Activated CD8-positive, alpha-beta memory T cell treated with anti-CD3 and anti-CD28 coated beads, Interleukin-2, amount 50 U/mL, for 24 hours (primary cell): ENCODE measurements at regions not wholly inside any gene's neighbourhood (a gene's known extent, or its start where the extent isn't known, plus 50 kb on each side); places are given as distances from the start of the nearest gene placed in this dataset.
"Not testable (repeated sequence)": the region's sequence is repeated elsewhere in the genome, so short reads cannot be mapped to it uniquely, and the experiment has no call there.

Source experiments
- DNase-seq: peaks from one replicate; pipeline ENCODE4 v3.0.0-alpha.2; 2020; ENCODE audit errors: extremely low read depth

GRCh38 chr11:134598368-134598767, 186.3 kb upstream of the B3GAT1 start:
- no peak for DNase-seq

GRCh38 chr11:134597452-134597851, 185.4 kb upstream of the B3GAT1 start:
- no peak for DNase-seq

DNA sequence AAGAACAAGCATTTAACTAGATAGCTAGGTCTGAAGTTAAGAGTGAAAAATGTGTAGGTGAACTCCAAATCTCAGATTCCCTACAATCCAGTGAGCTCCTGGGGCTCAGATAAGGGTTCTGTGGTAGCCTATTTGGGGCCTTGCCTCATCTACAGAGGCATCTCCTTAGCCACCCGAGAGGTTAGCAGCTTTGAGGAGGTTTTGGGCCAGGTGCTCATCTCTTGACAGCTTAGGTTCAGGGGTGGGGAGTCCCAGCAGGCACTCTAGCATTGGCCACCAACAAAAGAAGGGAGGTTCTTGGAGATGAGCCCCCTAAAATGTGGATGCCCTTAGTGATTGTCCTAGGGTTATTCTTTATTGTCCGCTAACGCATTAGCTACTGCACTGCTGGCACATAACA, 184.4 kb upstream of the B3GAT1 start:
- DNase-seq: no peak

GRCh38 chr11:134592391-134592990, 180.4 kb upstream of the B3GAT1 start:
- DNase-seq: peak; percentile 9

GRCh38 chr11:134591338-134591737, 179.3 kb upstream of the B3GAT1 start:
- DNase-seq: no peak

- DNase-seq: no peak
These were observed 177.1 kb upstream of the B3GAT1 start for GRCh38 chr11:134589129-134589528.

GRCh38 chr11:134588460-134589110, 176.5 kb upstream of the B3GAT1 start:
- not testable (repeated sequence) for DNase-seq

- DNase-seq: no peak
These were observed 175.3 kb upstream of the B3GAT1 start for GRCh38 chr11:134587345-134587744.

DNA sequence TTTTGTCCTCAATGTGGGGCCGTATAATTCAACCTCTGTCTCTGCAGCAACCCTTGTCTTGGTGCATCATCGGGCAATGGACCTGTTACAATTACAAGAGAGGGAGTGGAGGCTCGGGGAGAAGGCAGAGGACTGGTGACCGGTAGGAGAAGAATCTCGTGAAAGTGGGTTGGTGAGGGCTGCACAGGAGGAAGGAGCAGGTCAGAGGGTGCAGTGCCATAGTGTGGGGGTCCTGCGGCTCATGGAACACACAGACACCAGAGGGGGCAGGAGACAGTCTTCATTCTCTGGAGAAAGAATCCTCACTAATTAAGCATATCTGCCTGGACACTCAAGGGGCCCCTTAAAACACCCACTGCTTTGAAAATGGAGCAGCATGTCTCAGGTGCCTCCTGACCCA, 174.7 kb upstream of the B3GAT1 start:
- no peak for DNase-seq

GRCh38 chr11:134585666-134586610, 173.9 kb upstream of the B3GAT1 start:
- no peak for DNase-seq

DNA sequence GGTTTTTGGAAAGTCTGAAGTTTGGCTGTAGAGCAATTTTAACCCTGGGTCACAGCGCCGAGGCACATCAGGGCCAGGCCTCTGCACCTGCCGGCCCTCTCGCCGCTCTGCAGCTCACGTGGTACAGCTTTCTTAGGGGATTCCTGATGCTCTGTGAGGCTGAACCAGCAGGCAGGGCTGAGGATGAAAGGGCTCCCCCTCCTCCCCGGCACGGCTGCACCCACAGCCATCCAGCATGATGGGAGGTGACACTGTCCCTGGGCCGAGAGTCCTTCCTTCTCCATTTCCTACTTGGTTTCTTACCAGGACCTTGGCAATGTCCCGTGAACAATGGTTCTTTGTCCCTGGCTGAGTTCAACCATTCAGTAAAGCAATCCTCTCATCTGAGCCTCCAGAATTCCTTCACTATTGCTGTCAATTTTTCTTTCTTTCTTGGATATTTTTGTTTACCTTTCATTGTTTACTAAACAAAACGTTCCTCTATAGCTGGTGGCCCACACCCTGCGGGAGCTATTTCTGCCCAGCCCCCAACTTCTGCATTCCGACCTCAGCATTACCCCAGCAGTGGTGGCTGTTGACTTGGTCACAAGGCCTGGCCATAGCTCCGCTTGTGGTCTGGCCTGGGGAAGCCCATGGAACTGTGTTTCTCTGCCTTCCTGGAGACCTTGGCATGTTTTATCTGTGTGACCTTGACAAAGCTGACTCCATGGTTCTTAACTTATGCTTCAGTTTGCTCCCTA, 172.8 kb upstream of the B3GAT1 start:
- no peak for DNase-seq

DNA sequence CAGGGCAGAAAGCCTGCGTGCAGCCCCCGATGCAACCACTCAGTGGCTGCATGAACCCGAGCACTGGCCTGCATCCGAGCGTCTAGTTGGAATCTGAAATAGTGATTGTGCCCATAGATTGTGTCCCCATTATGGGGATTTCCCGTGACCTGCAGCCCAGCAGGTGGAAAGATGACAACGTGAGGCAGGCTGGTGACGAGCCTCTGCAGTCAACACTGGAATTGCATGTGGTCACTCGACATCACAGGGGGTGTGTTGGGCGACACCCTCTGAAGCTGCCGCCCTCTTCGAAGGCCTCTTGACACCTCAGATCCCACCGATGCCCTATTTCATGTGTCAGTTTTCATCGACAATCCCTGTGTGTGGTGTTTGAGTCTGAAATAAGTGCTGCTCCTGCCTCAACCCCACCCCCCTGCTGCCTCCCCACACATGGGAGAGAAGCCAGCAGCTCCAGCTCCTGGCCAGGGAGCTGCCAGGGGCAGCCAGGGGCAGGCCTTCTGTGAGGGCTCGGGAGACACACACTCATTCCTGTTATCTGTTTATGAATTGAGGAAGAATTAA, 172.0 kb upstream of the B3GAT1 start:
- DNase-seq: no peak

- DNase-seq: no peak
These were observed 171.5 kb upstream of the B3GAT1 start for GRCh38 chr11:134583397-134583990.

- no peak for DNase-seq
These were observed 170.7 kb upstream of the B3GAT1 start for GRCh38 chr11:134582770-134583095.

- no peak for DNase-seq
These were observed 170.1 kb upstream of the B3GAT1 start for GRCh38 chr11:134581966-134582769.

- DNase-seq: no peak
These were observed 169.1 kb upstream of the B3GAT1 start for GRCh38 chr11:134581121-134581626.

DNA sequence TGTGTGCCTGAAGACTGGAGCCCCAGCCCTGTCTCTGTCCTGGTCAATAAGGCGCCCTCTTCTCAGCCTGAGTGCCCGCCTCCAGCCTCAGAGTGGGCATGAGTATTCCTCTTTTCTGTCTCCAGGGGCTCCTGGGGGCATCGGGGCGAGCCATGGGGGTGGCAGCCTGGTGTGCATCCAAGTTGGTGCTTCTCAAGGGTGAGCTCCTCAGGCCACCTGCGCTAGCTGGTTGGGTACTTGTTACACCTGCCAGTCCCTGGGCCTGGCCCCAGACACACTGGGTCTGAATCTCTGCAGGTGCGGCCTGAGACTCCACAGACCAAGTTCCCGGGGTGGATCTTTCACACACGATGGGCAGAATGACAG, 168.6 kb upstream of the B3GAT1 start:
- no peak for DNase-seq

DNA sequence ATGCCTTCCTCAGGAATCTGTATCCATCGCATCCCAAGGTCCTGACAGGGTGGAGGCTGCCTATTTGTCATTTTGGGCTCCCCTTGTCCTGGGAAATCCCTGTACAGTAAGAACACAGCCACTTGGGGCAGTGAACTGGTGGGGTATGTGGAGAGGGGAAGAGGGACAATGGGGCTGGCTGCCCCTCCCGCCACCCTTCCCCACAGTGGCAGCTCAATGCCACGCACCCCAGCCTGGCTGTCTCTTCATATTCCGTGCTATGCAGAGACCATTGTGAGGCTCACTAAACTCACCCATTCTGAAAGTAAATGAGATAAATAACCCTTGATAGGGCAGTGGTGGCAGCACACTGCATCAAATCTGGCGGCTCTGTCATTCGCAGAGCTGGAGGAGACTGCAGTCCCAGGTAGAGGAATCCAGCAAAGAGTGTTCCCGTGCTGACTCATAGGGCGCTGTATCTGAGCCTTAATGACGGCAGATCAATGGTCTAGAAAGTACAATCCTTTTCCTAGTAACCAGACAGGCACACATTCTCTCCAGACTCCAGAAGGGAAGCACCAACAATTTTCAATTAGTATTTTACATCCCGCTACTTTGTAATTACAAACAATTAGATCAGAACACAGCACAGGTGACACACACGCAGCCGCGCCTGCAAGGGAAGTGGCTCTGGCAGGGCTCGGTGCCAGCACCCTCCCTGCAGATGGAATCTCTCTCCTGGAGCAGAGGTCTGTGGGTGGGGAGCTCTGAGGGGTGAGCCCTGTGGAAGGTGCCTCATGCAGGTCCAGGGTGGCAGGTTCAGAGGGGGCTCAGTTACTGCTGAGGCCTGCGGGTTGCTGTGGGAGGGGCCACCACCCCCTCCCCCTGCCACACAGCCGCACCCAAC, 167.9 kb upstream of the B3GAT1 start:
- DNase-seq: no peak
